ENCODE measurements at regions not wholly inside any gene's neighbourhood (a gene's known extent, or its start where the extent isn't known, plus 50 kb on each side); places are given as distances from the start of the nearest gene placed in this dataset.

DNA sequence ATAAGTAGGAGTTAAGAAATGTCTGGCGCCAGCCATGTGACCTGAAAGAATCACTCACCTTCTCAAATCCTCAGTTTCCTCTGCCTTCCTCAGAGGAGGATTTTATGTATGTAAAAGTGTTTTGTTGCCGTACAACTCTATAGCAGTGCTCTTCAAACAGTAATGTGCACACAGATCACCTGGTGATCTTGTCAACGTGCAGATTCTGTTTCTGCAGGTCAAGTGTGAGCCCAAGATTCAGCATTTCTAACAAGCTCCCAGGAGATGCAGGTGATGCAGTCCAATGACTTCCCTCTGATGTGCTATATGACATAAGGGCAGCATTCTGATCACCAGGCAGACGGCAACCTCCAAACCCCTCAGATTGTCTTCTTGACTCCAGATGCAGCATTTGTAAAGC is 83.7 kb downstream of the CDC7 start:
- Mint-ChIP-seq H3K27ac (no peak overlapping the region), H3K36me3 (ENCODE audit: insufficient read depth) (no peaks in the 10 kb centered on the region), H3K4me3 (ENCODE audit: low read depth) (no peak overlapping the region), H3K9me3 (ENCODE audit: low read depth) (no peaks in the 10 kb centered on the region), H3K4me1 (ENCODE audit: low read depth) (peaks cover 3% of the 10 kb centered on the region), H3K27me3 (peaks cover 15% of the 10 kb centered on the region)
- TF ChIP-seq, protein P1, sequence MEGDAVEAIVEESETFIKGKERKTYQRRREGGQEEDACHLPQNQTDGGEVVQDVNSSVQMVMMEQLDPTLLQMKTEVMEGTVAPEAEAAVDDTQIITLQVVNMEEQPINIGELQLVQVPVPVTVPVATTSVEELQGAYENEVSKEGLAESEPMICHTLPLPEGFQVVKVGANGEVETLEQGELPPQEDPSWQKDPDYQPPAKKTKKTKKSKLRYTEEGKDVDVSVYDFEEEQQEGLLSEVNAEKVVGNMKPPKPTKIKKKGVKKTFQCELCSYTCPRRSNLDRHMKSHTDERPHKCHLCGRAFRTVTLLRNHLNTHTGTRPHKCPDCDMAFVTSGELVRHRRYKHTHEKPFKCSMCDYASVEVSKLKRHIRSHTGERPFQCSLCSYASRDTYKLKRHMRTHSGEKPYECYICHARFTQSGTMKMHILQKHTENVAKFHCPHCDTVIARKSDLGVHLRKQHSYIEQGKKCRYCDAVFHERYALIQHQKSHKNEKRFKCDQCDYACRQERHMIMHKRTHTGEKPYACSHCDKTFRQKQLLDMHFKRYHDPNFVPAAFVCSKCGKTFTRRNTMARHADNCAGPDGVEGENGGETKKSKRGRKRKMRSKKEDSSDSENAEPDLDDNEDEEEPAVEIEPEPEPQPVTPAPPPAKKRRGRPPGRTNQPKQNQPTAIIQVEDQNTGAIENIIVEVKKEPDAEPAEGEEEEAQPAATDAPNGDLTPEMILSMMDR (IDR thresholded peaks at IDR 0.05; ENCODE audit: unreplicated experiment): no peak
- DNase-seq (ENCODE audit: low spot score, unreplicated experiment): no peak

DNA sequence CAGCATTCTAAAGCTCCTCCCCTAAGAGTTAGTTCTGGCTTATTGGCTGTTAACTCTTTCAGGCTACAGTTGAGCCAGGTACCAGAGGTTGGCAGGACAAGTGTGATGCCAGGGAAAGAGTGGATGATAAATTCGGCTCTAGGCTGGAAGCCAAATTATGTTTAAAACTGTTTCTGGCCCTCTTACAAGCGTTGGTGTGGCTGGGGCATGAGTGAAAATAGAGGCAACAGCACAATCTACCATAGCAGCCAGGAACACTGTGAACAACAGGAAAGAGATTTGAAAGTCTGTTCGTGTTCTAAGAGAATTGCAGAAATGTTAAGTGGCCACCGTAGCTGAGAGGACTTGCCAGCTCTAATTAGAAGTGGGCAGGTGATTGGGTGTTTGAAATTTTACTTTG is 84.2 kb downstream of the CDC7 start:
- Mint-ChIP-seq H3K27ac (no peak overlapping the region), H3K9me3 (ENCODE audit: low read depth) (no peaks in the 10 kb centered on the region), H3K4me1 (ENCODE audit: low read depth) (peaks cover 7% of the 10 kb centered on the region), H3K27me3 (peaks cover 15% of the 10 kb centered on the region), H3K36me3 (ENCODE audit: insufficient read depth) (no peaks in the 10 kb centered on the region), H3K4me3 (ENCODE audit: low read depth) (no peak overlapping the region)
- TF ChIP-seq, protein P1 (IDR thresholded peaks at IDR 0.05; ENCODE audit: unreplicated experiment): no peak
- DNase-seq (ENCODE audit: low spot score, unreplicated experiment): no peak

DNA sequence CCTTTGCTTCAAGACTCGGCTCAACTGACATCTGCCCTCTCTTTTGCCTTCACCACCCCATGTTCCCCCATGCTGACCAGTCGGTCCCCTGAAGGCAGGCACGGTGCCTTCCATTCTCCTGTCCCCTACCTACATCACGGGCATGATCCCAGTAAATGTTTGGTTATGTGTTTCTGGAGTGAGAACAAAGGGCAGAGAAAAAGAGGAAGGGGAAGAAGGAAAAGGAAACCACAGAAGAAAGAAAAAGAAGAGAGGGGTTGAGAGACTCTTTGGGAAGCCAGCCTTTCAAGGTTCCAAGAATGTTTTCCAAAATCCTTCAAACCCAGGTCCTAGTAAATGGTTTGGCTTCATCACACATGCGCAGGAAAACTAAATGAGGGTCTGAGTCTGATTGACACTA is 84.9 kb downstream of the CDC7 start:
- H3K36me3 Mint-ChIP-seq (ENCODE audit: insufficient read depth): no peaks in the 10 kb centered on the region
- no peak overlapping the region for H3K27ac Mint-ChIP-seq
- peaks cover 4% of the 10 kb centered on the region for H3K4me1 Mint-ChIP-seq (ENCODE audit: low read depth)
- no peak for DNase-seq (ENCODE audit: low spot score, unreplicated experiment)
- H3K9me3 Mint-ChIP-seq (ENCODE audit: low read depth): no peaks in the 10 kb centered on the region
- TF ChIP-seq, protein P1 (IDR thresholded peaks at IDR 0.05; ENCODE audit: unreplicated experiment): no peak
- no peak overlapping the region for H3K4me3 Mint-ChIP-seq (ENCODE audit: low read depth)
- peaks cover 15% of the 10 kb centered on the region for H3K27me3 Mint-ChIP-seq

DNA sequence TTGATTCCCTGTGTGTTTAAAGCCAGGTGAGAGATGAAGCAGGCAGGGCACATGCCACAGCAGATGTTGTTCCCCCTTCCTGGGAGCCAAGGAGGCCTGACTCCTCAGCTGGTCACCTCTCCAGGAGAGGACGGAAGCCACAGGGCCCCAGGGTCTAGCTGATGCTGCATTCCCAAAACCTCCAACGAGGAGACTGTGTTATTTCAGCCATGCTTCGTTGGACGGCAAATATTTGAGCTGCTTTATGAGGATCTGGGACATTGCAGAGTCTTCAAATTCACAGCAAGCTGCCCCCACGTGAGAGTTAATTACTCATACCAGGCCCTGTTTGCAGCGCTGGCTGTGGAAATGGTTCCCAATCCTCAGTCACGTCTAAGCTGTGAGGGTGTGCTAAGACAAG is 85.3 kb downstream of the CDC7 start:
- no peak for DNase-seq (ENCODE audit: low spot score, unreplicated experiment)
- H3K9me3 Mint-ChIP-seq (ENCODE audit: low read depth): no peaks in the 10 kb centered on the region
- no peak overlapping the region for H3K4me3 Mint-ChIP-seq (ENCODE audit: low read depth)
- no peaks in the 10 kb centered on the region for H3K36me3 Mint-ChIP-seq (ENCODE audit: insufficient read depth)
- H3K4me1 Mint-ChIP-seq (ENCODE audit: low read depth): peaks cover 6% of the 10 kb centered on the region
- TF ChIP-seq, protein P1 (IDR thresholded peaks at IDR 0.05; ENCODE audit: unreplicated experiment): no peak
- H3K27ac Mint-ChIP-seq: no peak overlapping the region
- H3K27me3 Mint-ChIP-seq: peaks cover 15% of the 10 kb centered on the region

DNA sequence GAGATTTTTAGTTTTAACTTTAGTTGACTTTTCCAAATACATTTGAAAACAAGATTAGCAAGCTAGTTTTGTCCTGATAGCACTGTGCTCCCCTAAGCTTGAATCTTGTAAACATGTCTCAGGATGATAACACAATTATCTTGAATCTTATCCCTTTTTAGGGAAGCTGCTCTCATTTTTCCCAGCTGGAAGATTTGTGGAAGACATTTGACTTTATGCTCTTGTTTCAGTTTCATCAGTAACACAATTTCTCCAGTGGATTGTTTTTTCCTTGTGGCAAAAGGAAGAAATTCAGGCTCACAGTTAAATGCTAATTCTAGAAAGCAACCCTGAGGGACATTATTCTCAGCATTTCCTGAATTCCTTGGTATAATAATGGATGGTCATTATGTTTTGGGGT is 88.8 kb downstream of the CDC7 start:
- DNase-seq (ENCODE audit: low spot score, unreplicated experiment): no peak
- H3K4me3 Mint-ChIP-seq (ENCODE audit: low read depth): no peak overlapping the region
- H3K27me3 Mint-ChIP-seq: peaks cover 11% of the 10 kb centered on the region
- TF ChIP-seq, protein P1 (IDR thresholded peaks at IDR 0.05; ENCODE audit: unreplicated experiment): peak; percentile 11
- H3K27ac Mint-ChIP-seq: no peak overlapping the region
- H3K36me3 Mint-ChIP-seq (ENCODE audit: insufficient read depth): no peaks in the 10 kb centered on the region
- peaks cover 9% of the 10 kb centered on the region for H3K4me1 Mint-ChIP-seq (ENCODE audit: low read depth)
- H3K9me3 Mint-ChIP-seq (ENCODE audit: low read depth): no peaks in the 10 kb centered on the region

All from progenitor cell of endocrine pancreas (in vitro differentiated cells).